ENCODE measurements at regions not wholly inside any gene's neighbourhood (a gene's known extent, or its start where the extent isn't known, plus 50 kb on each side); places are given as distances from the start of the nearest gene placed in this dataset.

GRCh38 chr1:29579821-29580425 lies 343.6 kb downstream of the PTPRU start:
- Histone ChIP-seq H3K4me1 (peaks cover 21% of the 10 kb centered on the region), H3K4me3 (no peak overlapping the region), H3F3A (ENCODE audit: low read depth) (peaks cover 15% of the 10 kb centered on the region), H3K9ac (no peak overlapping the region), H3K27ac (no peak overlapping the region), H3K36me3 (no peaks in the 10 kb centered on the region), H3K9me3 (ENCODE audit: low read depth) (no peaks in the 10 kb centered on the region), H2AFZ (replicated peaks) (no peak overlapping the region), H3K27me3 (no peaks in the 10 kb centered on the region), H3K4me2 (no peak overlapping the region), H3K79me2 (ENCODE audit: low read depth) (no peaks in the 10 kb centered on the region), H4K20me1 (ENCODE audit: low read depth) (no peaks in the 10 kb centered on the region)
- Mint-ChIP-seq H3K27me3 (ENCODE audit: insufficient read depth, low read depth) (peaks cover under 1% of the 10 kb centered on the region), H3K4me1 (peaks cover 22% of the 10 kb centered on the region), H3K4me3 (no peak overlapping the region), H3K36me3 (no peaks in the 10 kb centered on the region), H3K27ac (peak overlapping the region; percentile 12), H3K9me3 (no peaks in the 10 kb centered on the region)
- TF ChIP-seq EZH2phosphoT487 (IDR thresholded peaks at IDR 0.05) (no peak), EZH2 (IDR thresholded peaks at IDR 0.05) (no peak), CTCF (IDR thresholded peaks at IDR 0.05) (no peak)
- no peak for DNase-seq (ENCODE audit: low spot score)

DNA sequence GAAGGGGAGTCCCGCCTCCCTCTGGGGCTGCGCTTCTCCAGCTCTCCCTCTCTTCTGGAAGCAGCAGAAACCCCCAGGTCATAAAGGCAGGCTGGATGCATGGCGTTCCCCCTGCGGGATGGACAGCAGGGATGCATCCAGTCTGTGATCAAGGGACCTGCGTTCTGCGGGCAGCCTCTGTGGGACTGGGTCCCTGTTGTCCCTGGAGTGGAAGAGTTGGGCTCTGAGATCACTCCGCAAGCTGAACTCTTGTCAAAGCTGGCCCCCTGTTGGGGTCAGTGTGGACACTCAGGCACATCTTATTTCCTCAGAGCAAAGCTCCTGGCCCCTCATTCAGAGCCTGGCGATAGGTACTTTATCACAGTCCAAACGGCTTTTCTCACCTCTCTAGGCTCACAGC lies 341.2 kb downstream of the PTPRU start:
- no peaks in the 10 kb centered on the region for H3K36me3 Mint-ChIP-seq
- peaks cover 18% of the 10 kb centered on the region for H3K4me1 Mint-ChIP-seq
- peaks cover 5% of the 10 kb centered on the region for H3K27me3 Mint-ChIP-seq (ENCODE audit: insufficient read depth, low read depth)
- no peaks in the 10 kb centered on the region for H3K9me3 ChIP-seq (ENCODE audit: low read depth)
- H2AFZ ChIP-seq (replicated peaks) = peak overlapping the region; percentile 96
- H3K4me3 Mint-ChIP-seq = no peak overlapping the region
- no peak overlapping the region for H3K9ac ChIP-seq
- H3K4me3 ChIP-seq = no peak overlapping the region
- H3F3A ChIP-seq (ENCODE audit: low read depth) = peaks cover 15% of the 10 kb centered on the region
- no peaks in the 10 kb centered on the region for H3K9me3 Mint-ChIP-seq
- H3K27me3 ChIP-seq = no peaks in the 10 kb centered on the region
- H3K27ac ChIP-seq = no peak overlapping the region
- DNase-seq (ENCODE audit: low spot score) = peak; percentile 62
- peak overlapping the region; percentile 42 for H3K4me2 ChIP-seq
- no peaks in the 10 kb centered on the region for H3K36me3 ChIP-seq
- TF ChIP-seq CTCF (IDR thresholded peaks at IDR 0.05) = peak; percentile 10
- no peak for TF ChIP-seq EZH2phosphoT487 (IDR thresholded peaks at IDR 0.05)
- no peak for TF ChIP-seq EZH2 (IDR thresholded peaks at IDR 0.05)
- H3K27ac Mint-ChIP-seq = no peak overlapping the region
- no peaks in the 10 kb centered on the region for H4K20me1 ChIP-seq (ENCODE audit: low read depth)
- no peaks in the 10 kb centered on the region for H3K79me2 ChIP-seq (ENCODE audit: low read depth)
- peaks cover 21% of the 10 kb centered on the region for H3K4me1 ChIP-seq

DNA sequence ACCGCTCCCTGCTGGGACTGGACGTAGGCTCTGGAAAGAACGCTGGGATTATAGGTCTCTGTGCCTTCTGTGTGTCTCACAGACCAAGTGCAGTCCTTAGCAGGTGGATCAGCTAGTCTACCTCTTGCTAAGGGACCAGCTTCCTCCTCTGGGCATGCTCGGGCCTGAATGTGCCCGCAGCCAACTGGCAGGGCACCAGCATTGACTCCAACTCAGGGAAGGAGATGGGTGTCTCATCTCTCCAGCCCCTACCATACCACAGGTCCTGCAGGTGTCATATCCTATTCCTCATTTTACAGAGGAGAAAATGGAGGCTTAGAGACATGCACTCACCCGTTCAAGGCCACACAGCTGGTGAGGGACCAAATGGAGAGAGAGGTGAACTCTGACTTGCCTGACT lies 340.2 kb downstream of the PTPRU start:
- Mint-ChIP-seq H3K27ac (no peak overlapping the region), H3K9me3 (no peaks in the 10 kb centered on the region), H3K4me1 (peaks cover 18% of the 10 kb centered on the region), H3K36me3 (no peaks in the 10 kb centered on the region), H3K27me3 (ENCODE audit: insufficient read depth, low read depth) (peaks cover 5% of the 10 kb centered on the region), H3K4me3 (no peak overlapping the region)
- Histone ChIP-seq H3K9me3 (ENCODE audit: low read depth) (no peaks in the 10 kb centered on the region), H4K20me1 (ENCODE audit: low read depth) (no peaks in the 10 kb centered on the region), H3K27me3 (no peaks in the 10 kb centered on the region), H3K27ac (no peak overlapping the region), H3K4me2 (no peak overlapping the region), H2AFZ (replicated peaks) (no peak overlapping the region), H3K4me3 (no peak overlapping the region), H3K9ac (no peak overlapping the region), H3K4me1 (peaks cover 21% of the 10 kb centered on the region), H3F3A (ENCODE audit: low read depth) (peaks cover 15% of the 10 kb centered on the region), H3K36me3 (no peaks in the 10 kb centered on the region), H3K79me2 (ENCODE audit: low read depth) (no peaks in the 10 kb centered on the region)
- TF ChIP-seq EZH2 (IDR thresholded peaks at IDR 0.05) (no peak), CTCF (IDR thresholded peaks at IDR 0.05) (no peak), EZH2phosphoT487 (IDR thresholded peaks at IDR 0.05) (no peak)
- no peak for DNase-seq (ENCODE audit: low spot score)

Measured in neural progenitor cell (in vitro differentiated cells).